CD4-positive, alpha-beta T cell treated with Interleukin-21 for 1 hour (primary cell): ENCODE measurements at regions not wholly inside any gene's neighbourhood (a gene's known extent, or its start where the extent isn't known, plus 50 kb on each side); places are given as distances from the start of the nearest gene placed in this dataset.
"Not testable (repeated sequence)": the region's sequence is repeated elsewhere in the genome, so short reads cannot be mapped to it uniquely, and the experiment has no call there.

Experiments used
- DNase-seq: peaks from one replicate; pipeline ENCODE4 v3.0.0-alpha.2; 2020

GRCh38 chr3:147675761-147676160 is 266.6 kb downstream of the ZIC1 start:
- no peak for DNase-seq

GRCh38 chr3:147680837-147681483 is 271.8 kb downstream of the ZIC1 start:
- no peak for DNase-seq

GRCh38 chr3:147688868-147689267 is 279.7 kb downstream of the ZIC1 start:
- DNase-seq = no peak

DNA sequence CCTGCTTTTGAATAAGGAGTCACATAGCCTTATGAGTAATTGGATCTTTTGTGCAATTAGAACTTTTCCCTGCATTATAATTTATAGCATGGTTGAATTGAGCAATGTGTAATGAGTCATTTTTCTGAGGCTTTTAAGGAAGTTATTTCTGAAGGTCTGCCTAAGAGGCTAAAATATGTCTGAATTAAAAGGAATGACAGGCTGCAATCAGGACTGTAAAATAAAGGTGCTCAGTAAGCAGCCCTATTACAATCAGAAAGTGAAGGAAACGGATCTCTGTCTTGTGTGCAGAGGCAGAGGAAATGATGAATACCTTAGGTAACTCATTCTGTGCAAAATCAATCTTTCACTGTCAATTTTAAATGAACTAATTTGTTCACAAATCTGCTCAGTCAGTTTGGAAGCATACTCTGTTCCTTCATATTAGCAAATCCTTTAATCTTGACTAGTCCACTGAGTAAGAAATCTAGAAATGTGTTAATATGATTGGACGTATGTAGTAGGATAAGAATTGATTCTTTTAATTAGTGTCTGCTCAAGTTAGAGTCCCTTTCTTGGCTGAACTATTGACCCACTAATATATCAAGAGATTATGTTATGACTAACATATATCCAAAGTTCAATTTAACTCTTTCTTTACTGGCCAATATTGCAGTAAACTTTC is 290.1 kb downstream of the ZIC1 start:
- no peak for DNase-seq

DNA sequence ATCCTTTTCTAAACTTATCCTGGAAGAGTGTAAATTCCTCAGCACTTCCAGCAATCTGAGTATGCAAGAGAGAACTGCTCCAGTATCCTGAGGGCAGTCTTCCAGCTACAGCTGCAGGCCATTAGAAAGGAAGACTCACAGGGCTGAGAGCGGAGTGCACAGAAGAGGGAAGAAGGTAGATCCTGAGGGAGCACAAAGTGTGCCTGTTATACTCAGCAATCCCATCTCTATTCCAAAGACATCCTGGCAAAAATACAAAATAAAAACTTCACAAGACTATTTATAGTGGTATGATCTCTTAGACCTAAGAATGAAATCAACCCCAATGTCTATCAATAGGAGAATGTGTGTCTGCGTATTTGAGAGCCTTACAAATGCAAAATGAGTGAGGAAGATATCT is 292.0 kb downstream of the ZIC1 start:
- no peak for DNase-seq

- DNase-seq = no peak
Measured at GRCh38 chr3:147702509-147702908, 293.3 kb downstream of the ZIC1 start.

DNA sequence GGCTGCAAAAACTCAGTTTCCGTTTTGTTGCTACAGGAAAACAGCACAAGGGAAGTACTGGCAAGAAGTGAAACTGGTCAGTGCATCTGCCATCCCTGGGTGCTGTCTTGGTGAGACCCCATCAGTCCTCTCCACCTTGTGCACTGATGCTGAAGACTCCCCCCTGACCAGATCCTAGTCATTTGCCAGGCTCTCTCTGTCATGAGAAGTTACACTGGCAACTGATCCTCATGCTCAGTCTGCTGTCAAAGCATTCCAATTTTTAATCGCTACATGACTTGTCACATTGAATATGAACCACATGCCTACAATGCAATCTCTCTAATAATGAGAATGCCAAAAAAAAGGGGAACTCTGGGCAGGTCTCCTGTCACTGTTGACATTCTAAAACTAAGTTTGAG is 296.5 kb downstream of the ZIC1 start:
- DNase-seq = no peak

GRCh38 chr3:147710753-147711152 is 301.6 kb downstream of the ZIC1 start:
- not testable (repeated sequence) for DNase-seq

- DNase-seq = no peak
Measured at GRCh38 chr3:147712357-147712756, 303.2 kb downstream of the ZIC1 start.

- not testable (repeated sequence) for DNase-seq
Measured at GRCh38 chr3:147712758-147713157, 303.6 kb downstream of the ZIC1 start.

DNA sequence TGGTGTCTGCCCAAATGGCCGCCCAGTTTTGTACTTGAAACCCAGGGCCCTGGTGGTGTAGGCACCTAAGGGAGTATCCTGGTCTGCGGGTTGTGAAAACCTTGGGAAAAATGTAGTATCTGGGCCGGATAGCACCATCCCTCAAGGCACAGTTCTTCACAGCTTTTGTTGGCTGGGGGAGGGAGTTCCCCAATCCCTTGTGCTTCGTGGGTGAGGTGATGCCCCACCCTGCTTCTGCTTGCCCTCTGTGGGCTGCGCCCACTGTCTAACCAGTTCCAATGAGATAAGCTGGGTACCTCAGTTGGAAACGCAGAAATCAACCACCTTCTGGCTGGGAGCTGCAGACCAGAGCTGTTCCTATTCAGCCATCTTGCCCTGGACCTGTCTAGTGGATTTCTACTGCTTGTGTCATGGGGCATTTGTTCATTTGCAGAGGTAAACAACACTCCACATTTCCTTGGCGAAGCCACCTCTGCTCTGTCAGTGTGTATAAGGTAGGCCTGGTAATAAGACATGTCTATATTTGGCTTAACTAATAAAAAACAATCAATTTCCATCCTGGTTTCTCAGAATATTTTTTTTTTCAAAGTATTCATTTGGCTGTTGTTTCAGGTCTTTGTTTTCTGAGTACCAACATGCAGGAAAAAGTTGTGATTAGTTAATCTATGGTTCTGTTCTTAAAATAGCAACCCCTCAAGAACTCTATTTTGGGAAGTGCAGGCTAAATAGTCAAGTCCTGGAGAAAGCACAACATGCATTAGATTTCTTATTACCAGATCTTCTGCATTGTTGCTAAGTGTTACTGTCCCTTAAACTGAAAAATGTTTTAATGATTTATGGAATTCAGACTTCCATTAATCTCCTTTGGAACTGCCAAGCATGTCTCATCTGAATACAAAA is 304.3 kb downstream of the ZIC1 start:
- no peak for DNase-seq

DNA sequence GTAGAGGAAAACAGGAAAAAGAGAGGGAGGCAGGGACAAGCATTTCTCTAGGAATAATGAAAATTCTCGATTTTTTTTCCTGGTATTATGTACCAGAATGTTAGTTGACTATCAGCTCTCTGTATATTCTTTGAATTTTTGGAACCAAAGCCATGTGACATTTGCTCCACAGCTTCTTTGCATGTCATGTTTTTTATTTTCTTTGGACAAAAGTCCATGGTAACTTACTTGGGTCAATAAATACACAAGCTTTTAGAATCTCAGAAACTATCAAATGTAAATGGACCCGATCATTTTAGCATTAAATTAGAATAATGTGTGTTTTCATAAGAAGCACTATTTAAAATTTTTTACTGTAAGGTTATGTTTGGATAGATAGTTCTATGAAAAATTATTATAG is 320.5 kb downstream of the ZIC1 start:
- DNase-seq = no peak

GRCh38 chr3:147730284-147730683 is 321.1 kb downstream of the ZIC1 start:
- DNase-seq = no peak

DNA sequence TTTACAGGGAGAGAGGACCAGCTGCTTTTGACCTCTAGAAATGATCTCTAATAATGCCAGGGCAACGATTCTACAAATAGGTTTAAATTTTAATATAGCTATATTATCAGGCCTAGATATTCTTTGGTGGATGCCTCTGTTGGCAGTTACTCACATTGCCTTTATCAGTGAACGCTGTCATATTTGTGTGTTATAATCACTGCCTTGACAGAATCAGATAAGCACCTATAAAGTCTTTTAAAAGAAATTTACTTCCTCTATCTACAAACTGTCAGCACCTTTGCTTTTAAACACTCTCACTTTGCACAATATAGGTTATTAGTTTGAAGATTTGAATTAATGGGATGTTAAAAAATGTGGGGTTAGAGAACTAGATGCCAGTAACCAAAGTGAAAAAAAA is 324.1 kb downstream of the ZIC1 start:
- DNase-seq = no peak

DNA sequence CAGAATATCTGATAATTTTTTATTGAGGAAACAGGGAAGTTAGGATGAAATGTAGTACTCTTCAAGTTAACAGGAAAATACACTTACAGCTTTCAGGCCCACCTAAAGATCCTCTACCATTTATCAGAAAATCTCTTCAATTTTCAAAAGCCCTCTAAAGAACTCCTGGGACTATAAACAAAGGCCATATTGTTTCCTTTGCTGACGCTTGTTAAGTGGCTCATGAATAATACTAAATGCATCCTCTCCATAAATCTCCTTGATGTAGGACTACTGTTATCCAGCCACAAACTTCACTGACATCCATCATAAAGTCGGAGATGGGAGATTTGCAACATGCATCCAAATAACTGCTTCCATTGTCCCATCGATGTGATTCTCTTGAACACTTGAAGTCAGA is 326.5 kb downstream of the ZIC1 start:
- DNase-seq = no peak

DNA sequence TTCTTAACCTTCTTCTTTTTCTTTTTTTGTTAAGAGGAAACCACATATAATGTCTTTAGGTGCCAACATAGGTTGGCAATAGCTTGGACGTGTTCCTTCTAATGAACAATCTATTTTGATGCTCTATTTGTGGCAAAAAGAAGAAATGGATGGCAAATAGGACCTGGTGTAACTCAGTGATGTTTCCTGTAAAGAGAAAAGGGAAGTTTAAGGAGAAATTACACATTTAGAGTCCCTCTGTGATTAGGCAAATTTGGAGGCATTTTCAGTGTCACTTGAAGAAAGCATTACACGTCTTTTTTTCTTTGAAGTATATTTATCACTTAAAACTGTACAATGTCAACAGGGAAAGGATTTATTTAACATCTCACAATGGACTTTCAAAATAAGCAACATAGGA is 327.1 kb downstream of the ZIC1 start:
- DNase-seq = no peak

GRCh38 chr3:147737376-147737775 is 328.2 kb downstream of the ZIC1 start:
- no peak for DNase-seq

DNA sequence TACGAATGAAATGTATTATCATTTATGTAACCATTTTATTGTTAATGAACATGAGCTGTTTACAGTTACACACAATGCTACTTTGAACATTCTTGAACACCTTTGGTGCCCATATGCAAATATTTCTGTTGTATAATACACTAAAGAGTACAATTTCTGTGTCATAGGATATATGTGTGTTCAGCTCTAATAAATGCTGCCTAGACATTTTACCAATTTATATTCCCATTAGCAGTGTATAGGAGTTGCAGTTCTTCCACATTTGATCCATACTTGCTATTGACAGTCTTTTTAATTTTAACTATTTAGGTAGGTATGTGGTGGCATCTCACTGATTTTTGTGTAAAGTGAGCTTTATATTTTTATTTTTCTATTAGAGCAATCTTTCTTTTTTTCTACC is 331.8 kb downstream of the ZIC1 start:
- DNase-seq = no peak

DNA sequence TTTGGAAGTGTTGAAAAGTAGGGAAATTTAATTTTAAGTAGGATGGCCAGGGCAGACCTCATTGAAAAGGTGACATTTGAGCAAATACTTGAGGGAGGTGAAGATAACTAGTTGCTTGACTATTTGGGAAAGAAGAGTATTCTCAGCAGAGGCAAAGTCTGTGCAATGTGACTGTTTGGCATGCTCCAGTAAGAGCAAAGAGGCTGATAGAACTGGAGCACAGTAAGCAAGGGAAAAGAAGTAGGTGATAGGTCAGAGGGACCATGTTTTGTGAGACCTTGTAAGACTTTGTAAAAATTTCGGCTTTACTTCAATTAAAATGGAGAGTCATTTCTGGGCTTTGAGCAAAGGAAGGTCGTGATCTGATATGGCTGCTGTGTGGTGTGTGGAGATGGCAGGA is 335.8 kb downstream of the ZIC1 start:
- no peak for DNase-seq

- DNase-seq = no peak
Measured at GRCh38 chr3:147755310-147755709, 346.1 kb downstream of the ZIC1 start.

GRCh38 chr3:147756476-147756875 is 347.3 kb downstream of the ZIC1 start:
- DNase-seq = no peak

GRCh38 chr3:147757866-147758265 is 348.7 kb downstream of the ZIC1 start:
- no peak for DNase-seq

GRCh38 chr3:147758771-147759170 is 349.6 kb downstream of the ZIC1 start:
- no peak for DNase-seq

DNA sequence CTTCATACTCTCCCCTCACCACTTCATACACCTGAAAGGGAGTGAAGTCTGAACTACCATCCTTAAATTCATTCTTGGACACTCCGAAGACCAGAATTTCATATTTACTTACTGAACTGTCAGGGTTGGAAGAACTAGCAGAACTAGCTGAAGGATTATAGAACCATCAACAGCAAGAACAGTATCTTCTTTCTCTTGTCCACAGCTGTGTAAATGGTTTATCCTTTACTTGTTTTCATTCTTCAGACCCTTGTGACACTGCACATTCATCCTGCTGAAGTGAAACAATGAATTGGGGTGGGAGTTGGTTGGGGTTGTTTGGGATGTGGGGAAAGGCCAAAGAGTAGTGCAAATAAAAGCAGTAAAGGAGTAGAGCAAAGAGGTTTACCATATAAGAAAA is 350.9 kb downstream of the ZIC1 start:
- no peak for DNase-seq
